Right atrium auricular region (tissue), 2 donors: ENCODE measurements at regions not wholly inside any gene's neighbourhood (a gene's known extent, or its start where the extent isn't known, plus 50 kb on each side); places are given as distances from the start of the nearest gene placed in this dataset.

Experiments
- DNase-seq: peaks from one replicate; pipeline ENCODE4 v3.0.0-alpha.2; 2019; ENCODE audit warnings: low spot score
- H3K27ac ChIP-seq, 2 donors: fragments of 200-600 bp; sonication (generic); 1 replicate in 1 of 2; 2 replicates in 1 of 2; pipeline ENCODE4 v1.5.1; 2016 to 2019
- H3K27me3 ChIP-seq, 2 donors: fragments of 200-600 bp; sonication (generic); one replicate each; pipeline versions ENCODE4 v1.5.1 to v1.6.0; 2017 to 2019
- H3K36me3 ChIP-seq: fragments of 200-600 bp; sonication (generic); one replicate; pipeline ENCODE4 v1.5.1; 2016
- H3K4me1 ChIP-seq, 2 donors: fragments of 200-600 bp; sonication (generic); one replicate each; pipeline versions ENCODE4 v1.5.1 to v1.6.0; 2017 to 2019
- H3K4me3 ChIP-seq, 2 donors: fragments of 200-600 bp; sonication (generic); 1 replicate in 1 of 2; 2 replicates in 1 of 2; pipeline ENCODE4 v1.5.1; 2017 to 2019; ENCODE audit warnings: mild to moderate bottlenecking in 1 of 2, moderate library complexity in 1 of 2
- H3K9me3 ChIP-seq, 2 donors: fragments of 200-600 bp; sonication (generic); one replicate each; pipeline ENCODE4 v1.5.1; 2019
- CTCF ChIP-seq, 2 donors: fragments of 200-600 bp; sonication (generic); IDR thresholded peaks; one replicate each; pipeline ENCODE4 v1.5.1; 2019; ENCODE audit warnings: antibody characterized with exemption in 2 of 2

- no peaks in the 10 kb centered on the region for H3K27me3 ChIP-seq
- no peaks in the 10 kb centered on the region for H3K36me3 ChIP-seq
- no peak overlapping the region for H3K27ac ChIP-seq
- no peak overlapping the region for H3K4me3 ChIP-seq
- no peak for TF ChIP-seq CTCF (IDR thresholded peaks at IDR 0.05)
- no peaks in the 10 kb centered on the region for H3K9me3 ChIP-seq
- no peak for DNase-seq
- no peaks in the 10 kb centered on the region for H3K4me1 ChIP-seq
Observed at GRCh38 chr1:98386675-98387440, 274.7 kb upstream of the SNX7 start.

DNA sequence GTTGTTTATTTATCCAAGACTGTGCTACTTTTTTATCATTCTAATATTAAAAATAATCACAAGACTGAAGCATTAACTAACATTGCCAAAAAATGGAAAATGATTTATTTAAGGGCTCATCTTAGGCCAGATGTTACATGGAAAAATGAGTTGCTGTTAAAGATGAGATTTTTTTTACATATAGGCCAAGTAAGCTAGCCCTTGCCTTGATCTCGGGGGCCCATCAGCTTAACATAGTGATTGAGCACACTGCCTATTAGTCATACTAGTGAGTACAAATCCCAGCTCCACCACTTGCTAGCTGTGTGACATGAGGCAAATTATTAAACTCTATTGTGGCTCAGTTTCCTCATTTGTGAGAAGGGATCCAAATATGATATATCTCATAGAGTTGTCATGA, 275.9 kb upstream of the SNX7 start:
- Histone ChIP-seq H3K9me3 (no peaks in the 10 kb centered on the region), H3K4me1 (no peaks in the 10 kb centered on the region), H3K27ac (no peak overlapping the region), H3K27me3 (no peaks in the 10 kb centered on the region), H3K4me3 (no peak overlapping the region), H3K36me3 (no peaks in the 10 kb centered on the region)
- TF ChIP-seq CTCF (IDR thresholded peaks at IDR 0.05) = no peak
- DNase-seq = no peak

GRCh38 chr1:98384461-98385141, 276.9 kb upstream of the SNX7 start:
- no peak for DNase-seq
- Histone ChIP-seq H3K36me3 (no peaks in the 10 kb centered on the region), H3K9me3 (no peaks in the 10 kb centered on the region), H3K4me1 (no peaks in the 10 kb centered on the region), H3K27me3 (no peaks in the 10 kb centered on the region), H3K4me3 (no peak overlapping the region), H3K27ac (no peak overlapping the region)
- TF ChIP-seq CTCF (IDR thresholded peaks at IDR 0.05) = no peak

GRCh38 chr1:98382986-98383740, 278.4 kb upstream of the SNX7 start:
- H3K9me3 ChIP-seq = no peaks in the 10 kb centered on the region
- TF ChIP-seq CTCF (IDR thresholded peaks at IDR 0.05) = no peak
- no peak for DNase-seq

GRCh38 chr1:98382586-98382985, 278.9 kb upstream of the SNX7 start:
- H3K4me1 ChIP-seq = no peaks in the 10 kb centered on the region
- H3K4me3 ChIP-seq = no peak overlapping the region
- H3K27ac ChIP-seq = no peak overlapping the region
- H3K36me3 ChIP-seq = no peaks in the 10 kb centered on the region
- H3K9me3 ChIP-seq = no peaks in the 10 kb centered on the region
- DNase-seq = no peak
- no peak for TF ChIP-seq CTCF (IDR thresholded peaks at IDR 0.05)
- no peaks in the 10 kb centered on the region for H3K27me3 ChIP-seq

More at GRCh38 chr1:98382986-98383740, 278.4 kb upstream of the SNX7 start:
- Histone ChIP-seq H3K4me1 (no peaks in the 10 kb centered on the region), H3K36me3 (no peaks in the 10 kb centered on the region), H3K4me3 (no peak overlapping the region), H3K27ac (no peak overlapping the region), H3K27me3 (no peaks in the 10 kb centered on the region)
